Stimulated activated CD4-positive, alpha-beta T cell treated with anti-CD3 and anti-CD28 coated beads, Interleukin-2, amount 100 ng/mL, for 4 hours (primary cell): ENCODE measurements at regions not wholly inside any gene's neighbourhood (a gene's known extent, or its start where the extent isn't known, plus 50 kb on each side); places are given as distances from the start of the nearest gene placed in this dataset.

ENCODE experiments used
- DNase-seq: peaks from one replicate; pipeline ENCODE4 v3.0.0-alpha.2; 2020; ENCODE audit warnings: low read depth

GRCh38 chr1:244157731-244158438 is 106.8 kb downstream of the ZBTB18 start:
- no peak for DNase-seq

GRCh38 chr1:244159646-244160045 is 108.6 kb downstream of the ZBTB18 start:
- no peak for DNase-seq

- DNase-seq = no peak
Observed at GRCh38 chr1:244160455-244161235, 109.6 kb downstream of the ZBTB18 start.

- no peak for DNase-seq
Observed at GRCh38 chr1:244161236-244161510, 110.1 kb downstream of the ZBTB18 start.

- no peak for DNase-seq
Observed at GRCh38 chr1:244162786-244163530, 111.9 kb downstream of the ZBTB18 start.

GRCh38 chr1:244163861-244164510 is 112.9 kb downstream of the ZBTB18 start:
- no peak for DNase-seq

GRCh38 chr1:244164511-244164890 is 113.4 kb downstream of the ZBTB18 start:
- DNase-seq = no peak

- no peak for DNase-seq
Observed at GRCh38 chr1:244165021-244165420, 113.9 kb downstream of the ZBTB18 start.

- DNase-seq = no peak
Observed at GRCh38 chr1:244165701-244166100, 114.6 kb downstream of the ZBTB18 start.

- DNase-seq = no peak
Observed at GRCh38 chr1:244171241-244171985, 120.3 kb downstream of the ZBTB18 start.

GRCh38 chr1:244173240-244173639 is 122.2 kb downstream of the ZBTB18 start:
- DNase-seq = no peak

- no peak for DNase-seq
Observed at GRCh38 chr1:244173769-244174168, 122.7 kb downstream of the ZBTB18 start.

GRCh38 chr1:244174922-244175521 is 123.9 kb downstream of the ZBTB18 start:
- no peak for DNase-seq

GRCh38 chr1:244176201-244176600 is 125.1 kb downstream of the ZBTB18 start:
- DNase-seq = no peak

- no peak for DNase-seq
Observed at GRCh38 chr1:244180256-244180655, 129.2 kb downstream of the ZBTB18 start.

GRCh38 chr1:244181867-244182266 is 130.8 kb downstream of the ZBTB18 start:
- DNase-seq = no peak

- no peak for DNase-seq
Observed at GRCh38 chr1:244183037-244183436, 132.0 kb downstream of the ZBTB18 start.

GRCh38 chr1:244186372-244186771 is 135.3 kb downstream of the ZBTB18 start:
- no peak for DNase-seq

- DNase-seq = no peak
Observed at GRCh38 chr1:244187310-244187709, 136.2 kb downstream of the ZBTB18 start.

- DNase-seq = no peak
Observed at GRCh38 chr1:244191581-244191980, 140.5 kb downstream of the ZBTB18 start.

- no peak for DNase-seq
Observed at GRCh38 chr1:244192325-244192724, 141.2 kb downstream of the ZBTB18 start.
